Activated CD4-positive, alpha-beta T cell treated with anti-CD3 and anti-CD28 coated beads for 24 hours (primary cell): ENCODE measurements at regions not wholly inside any gene's neighbourhood (a gene's known extent, or its start where the extent isn't known, plus 50 kb on each side); places are given as distances from the start of the nearest gene placed in this dataset.

Experiments used
- DNase-seq, 2 donors: peaks; one replicate each; pipeline ENCODE4 v3.0.0-alpha.2; 2020; ENCODE audit warnings: low read depth in 2 of 2

DNA sequence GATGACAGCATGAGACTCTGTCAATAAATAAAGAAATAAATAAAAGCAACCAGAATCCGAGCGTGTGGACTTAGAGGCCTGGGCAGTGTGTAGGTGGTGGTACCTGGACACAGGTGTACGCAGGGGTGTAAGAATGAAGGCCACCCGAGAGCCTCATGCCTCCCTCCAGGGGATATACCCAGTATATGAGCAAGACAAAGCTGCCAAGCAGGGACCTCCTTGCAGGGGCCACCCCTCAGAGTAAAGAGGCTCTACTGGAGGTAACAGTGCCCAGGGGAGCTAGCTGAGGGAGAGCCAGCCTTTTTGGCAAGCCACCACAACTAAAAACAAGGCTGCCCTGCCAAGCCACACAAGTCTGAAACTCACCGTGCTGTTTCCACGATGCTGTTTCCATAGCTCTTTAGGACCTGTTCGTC lies 179.2 kb upstream of the RAB4A start:
- DNase-seq: no peak

DNA sequence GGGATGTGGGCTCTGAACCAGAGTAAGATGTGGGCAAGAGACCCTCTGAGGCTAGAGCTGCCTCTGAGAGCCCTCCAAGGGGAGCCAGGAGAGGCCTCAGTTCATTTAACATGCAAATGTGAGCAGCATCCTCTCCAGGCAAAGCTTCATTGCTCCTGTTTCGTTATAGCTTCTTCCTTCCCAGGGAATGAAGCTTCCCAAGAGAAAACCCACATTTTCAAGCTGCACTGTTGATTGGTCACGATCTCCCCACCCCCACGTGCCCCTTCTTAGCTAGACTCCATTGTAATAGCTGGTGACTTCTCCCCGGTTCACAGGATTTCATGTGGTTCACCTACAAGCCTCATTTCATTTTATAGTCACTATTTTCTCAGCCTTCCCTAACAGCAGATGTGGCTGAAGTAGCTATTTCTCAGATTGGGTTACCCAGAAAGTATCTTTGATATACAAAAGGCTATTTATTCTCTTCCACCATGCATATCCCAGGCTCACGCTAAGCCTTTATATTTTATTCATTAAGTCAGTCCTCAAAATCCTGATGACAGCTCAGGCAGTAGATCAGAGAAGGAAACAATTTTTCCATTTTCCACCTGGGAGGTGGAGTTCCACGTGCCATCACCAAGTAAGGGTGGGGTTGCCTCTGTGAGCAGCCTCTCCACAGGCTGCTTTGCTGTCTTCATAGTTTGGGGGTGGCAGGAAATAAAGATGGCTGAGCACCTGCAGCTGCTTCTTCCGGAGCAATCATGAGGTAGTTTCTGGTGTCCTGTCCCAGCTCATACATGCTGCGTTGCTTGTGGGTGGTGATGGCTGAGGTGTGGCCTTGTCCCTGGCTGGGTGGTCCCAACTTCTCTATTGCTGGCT lies 178.3 kb upstream of the RAB4A start:
- DNase-seq: no peak

DNA sequence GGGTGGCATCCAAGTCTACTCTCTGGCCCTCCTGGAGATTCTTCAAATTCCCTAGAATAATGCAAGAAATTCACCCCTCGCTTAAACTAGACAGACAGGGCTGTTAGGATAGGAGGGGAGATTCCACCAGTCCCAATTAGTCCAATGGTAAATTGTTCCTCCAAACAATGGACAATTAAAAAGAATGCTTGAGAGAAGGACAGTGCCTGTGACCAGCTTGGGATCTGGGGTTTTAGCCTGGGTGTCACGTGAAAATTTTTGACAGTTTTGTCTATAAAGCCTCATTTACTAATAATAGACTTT lies 177.7 kb upstream of the RAB4A start:
- DNase-seq: no peak

DNA sequence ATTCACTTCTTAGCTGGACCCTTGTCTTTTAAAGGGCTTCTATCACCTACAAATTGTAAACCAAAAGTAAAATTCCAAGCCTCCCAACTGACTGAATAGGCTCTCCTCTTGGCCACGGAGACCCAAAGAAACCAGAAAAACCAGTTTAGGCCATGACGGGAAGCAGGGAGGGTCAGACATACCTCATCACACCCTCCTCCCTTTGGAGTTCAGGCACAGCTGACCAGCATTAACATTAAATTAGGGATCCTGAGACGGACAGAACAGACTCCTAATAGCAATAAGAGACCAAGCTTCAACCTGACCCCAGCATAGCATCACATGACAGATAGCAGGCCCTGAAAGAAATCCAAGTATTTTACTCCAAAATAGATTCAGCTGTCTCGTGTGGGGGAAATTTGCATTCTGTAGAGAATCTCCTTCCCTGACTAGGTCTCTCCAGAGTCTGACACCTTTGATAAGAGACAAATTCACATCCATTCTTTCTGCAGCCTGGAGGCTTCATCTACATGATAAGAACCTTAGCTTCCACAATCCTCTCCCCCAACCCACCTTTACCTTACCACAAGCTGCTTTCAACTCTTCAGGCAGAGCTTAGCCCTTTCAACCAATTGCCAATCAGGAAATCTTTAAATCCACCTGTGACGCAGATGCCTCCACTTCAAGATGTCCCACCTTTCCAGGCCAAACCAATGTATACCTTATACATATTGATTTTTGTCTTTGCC lies 177.1 kb upstream of the RAB4A start:
- DNase-seq: no peak

DNA sequence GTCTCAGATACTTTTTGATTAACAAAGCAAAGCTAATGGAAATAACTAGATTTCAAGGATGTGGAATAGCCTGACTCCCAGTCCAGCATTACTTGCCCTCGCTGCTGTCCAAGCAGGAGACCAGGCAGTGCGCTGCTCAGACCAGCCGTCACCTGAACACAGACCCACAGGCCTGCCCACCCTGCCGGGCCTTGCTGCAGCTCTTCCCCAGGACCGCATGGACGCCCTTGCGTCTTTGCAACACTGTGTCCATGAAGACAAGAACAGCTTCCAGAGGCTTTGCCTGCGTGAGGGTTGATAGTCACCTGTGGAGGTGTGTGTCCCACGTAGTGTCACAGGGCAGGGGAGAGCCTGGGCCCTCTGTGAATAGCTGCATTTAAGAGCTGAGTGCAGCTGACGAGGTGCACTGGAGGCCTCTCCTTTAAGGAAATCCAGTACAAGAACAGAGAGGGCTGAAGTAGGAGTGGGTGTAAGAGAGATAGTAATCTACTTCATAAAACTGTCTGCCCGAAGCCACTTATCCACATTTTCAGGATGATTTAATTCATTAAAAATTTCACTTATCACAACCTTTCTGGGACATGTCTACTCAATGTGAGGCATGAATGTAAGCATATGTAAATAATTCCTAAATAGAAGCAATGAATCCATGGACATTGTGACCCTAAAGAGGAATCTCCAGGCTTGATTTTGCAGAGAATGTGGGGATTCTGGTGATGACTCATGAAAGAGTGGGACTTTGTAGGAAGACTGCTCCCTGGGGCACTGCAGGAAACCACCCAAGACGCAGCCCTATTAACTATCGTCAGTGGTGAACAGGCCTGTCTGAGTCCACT lies 176.2 kb upstream of the RAB4A start:
- no peak for DNase-seq

DNA sequence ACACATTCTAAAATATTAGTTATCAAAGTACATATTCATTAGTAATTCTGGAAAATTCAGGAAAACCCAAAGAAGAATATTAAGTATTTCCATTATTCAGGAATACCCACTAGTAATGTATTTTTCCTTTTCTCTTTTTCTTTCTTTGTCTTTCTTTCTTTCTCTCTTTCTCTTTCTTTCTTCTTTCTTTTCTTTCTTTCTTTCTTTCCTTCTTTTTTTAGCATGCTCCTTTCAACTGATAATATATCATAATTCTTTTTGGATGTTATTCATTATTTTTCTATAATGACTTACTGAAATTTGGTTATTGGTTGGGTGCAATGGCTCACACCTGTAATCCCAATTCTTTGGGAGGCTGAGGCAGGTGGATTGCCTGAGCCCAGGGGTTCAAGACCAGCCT lies 175.6 kb upstream of the RAB4A start:
- DNase-seq: no peak

DNA sequence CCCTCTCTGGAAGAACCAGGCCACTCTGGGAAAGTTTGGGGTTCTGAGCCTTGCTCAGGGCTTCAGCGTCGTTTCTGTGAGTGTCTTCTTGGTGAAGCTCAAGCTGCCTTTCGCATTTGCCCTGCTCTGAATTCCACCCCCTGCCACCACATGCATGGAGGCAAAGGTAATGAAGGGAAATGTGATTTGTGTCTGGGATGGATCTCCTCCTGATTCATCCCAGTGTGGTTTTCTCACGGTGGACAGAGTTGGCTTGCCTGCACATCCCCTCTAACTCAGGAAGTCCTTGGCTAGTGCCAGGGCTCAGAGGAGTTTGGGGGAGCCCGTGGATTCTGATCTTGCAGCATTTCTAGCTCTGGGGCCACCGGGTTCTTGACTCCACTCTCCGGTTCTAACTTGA lies 173.6 kb upstream of the RAB4A start:
- no peak for DNase-seq

DNA sequence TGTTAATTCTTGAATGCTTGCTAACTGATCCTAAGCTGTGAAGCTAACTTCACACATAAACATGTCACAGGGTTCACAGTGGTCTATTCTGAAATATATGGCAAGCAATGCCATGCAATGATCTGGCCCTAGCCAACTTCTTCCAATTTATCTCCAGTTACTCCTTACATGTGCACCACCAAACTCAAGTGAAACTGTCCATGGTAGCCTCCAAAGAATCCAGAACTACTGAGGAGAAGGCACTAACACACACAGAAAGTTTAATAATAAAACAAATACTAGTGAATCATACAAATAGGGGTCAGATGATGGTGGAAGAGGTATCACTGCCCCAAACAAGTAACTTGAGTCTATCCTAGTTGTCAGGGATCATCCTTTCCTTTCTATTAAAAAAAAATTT lies 172.6 kb upstream of the RAB4A start:
- DNase-seq: no peak

DNA sequence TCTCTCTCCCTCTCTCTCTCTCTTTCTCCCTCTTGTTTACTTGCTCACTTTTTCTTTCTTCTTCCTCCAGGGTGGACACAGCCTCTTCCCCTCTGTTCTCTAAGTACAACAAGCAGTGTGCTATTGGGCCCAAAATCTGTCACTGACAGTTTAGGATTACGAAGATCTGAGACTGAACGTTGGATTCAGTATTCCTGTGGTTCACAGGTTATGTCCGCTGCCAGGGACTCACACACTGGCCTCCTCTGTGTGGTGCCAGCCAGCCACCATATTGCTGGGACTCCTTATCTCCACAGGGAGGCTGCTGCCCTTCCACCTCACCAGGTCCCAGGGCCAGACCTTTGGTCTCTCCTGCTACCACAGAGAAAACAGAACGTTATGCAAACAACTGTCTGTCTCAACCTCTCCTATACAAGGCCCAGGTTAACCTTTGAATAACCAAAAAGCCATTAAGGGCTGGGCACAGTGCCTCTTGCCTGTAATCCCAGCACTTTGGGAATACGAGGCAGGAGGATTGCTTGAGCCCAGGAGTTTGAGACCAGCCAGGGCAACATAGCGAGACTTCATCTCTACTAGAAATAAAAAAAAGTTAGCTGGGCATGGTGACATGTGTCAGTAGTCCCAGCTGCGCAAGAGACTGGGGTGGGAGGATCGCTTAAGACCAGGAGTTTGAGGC lies 171.9 kb upstream of the RAB4A start:
- DNase-seq: no peak

DNA sequence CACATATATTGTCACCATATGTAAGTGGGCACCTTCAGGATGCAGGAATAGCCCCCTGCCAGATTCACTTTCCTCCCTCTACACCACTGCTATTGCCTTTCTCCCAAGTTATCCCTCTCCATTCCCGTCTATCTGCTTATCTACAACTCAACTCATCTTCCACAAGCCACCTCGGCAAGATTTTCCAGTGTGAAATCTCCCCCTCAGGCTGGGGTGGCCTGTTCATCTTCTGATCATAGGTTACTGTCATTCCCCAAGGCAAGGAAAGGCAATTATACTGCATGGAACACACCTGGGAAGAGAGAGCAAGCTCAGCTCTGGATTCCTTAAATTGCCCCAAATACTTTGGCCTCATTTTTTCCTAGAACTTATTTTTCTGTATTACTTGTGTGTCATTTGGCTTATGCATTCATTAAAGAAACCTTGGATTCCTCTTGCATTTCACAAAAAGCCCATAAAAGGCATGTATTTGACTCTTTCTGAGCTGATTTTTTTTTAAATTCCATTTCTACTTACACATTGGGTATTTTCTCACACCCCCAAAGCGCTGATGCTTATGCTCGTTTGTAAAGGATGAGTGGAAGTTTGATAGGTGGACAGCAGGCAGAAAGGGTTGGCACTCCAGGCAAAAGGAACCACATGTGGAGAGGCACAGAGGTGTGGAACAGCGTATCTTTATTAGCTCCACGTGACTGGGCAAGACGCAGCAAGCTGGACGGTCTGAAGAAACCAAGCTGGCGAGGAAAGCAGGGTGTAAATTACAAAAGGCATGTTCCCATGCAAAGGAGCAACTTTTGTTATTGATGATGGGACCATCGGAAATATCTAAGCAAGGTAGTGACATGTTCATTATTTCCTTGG lies 169.7 kb upstream of the RAB4A start:
- DNase-seq: no peak

DNA sequence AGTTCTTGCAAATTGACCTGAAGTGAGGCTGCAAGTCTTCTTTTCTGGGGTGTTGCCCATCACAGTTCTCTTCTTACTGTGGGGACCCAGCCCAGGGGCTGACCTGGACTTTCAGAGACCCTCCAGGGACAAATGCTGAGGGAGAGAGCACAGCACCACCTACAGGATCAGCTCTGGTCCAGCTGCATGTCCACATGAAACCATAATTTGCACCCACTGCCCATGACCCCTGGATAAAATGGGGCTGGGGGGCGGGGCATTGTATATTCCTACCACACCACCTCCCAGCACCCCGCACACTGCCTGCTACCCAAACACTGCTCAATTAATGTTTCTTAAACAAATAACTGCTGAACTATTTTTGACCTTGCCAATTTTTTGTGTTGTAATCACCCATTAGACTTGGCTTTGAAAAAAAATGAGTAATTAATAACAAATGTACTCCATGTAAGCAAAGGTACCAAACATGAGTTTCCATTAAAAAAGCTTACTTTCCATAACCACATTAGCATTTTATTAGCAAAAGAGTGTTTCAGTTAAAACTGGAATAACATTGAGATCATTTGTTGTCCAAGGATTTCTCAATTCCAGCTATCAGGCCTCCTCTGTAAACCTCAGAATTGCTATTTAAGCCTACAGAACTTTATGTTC lies 168.0 kb upstream of the RAB4A start:
- no peak for DNase-seq

DNA sequence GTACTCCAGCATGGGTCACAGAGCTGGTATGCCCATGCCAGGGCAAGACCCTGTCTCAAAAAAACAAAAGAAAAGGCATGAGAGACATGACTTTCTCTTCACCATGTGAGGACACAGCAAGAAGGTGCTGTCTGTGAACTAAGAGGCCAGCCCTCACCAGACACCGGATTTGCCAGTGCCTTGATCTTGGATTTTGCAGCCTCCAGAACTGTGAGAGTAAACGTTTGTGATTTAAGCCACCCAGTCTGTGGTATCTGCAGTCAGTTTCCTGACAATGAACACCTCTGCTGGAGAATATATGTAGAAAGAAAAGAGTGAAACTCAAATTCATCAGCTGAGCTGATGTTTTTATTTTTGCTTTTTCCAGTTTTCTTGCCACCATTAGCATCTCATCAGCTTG lies 166.3 kb upstream of the RAB4A start:
- no peak for DNase-seq

DNA sequence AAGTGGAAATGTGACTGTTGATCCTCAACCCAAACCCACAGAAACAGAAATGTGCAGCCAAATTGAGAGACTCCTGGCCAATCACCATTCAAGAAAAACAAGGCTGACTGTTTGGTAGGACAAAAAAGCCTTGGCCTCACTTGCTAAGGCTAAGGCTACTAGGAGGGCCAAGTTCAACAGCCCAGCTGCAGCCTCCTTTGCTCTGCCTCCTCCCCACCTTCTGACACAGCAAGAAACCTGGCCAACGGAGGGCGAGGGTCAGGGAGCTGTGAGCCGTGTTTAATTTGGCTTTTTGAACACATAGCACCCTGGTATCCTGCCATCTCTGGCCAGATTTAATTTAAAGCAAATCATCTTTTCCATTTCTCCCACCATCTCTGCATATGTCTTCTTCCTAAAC lies 165.8 kb upstream of the RAB4A start:
- DNase-seq: no peak

DNA sequence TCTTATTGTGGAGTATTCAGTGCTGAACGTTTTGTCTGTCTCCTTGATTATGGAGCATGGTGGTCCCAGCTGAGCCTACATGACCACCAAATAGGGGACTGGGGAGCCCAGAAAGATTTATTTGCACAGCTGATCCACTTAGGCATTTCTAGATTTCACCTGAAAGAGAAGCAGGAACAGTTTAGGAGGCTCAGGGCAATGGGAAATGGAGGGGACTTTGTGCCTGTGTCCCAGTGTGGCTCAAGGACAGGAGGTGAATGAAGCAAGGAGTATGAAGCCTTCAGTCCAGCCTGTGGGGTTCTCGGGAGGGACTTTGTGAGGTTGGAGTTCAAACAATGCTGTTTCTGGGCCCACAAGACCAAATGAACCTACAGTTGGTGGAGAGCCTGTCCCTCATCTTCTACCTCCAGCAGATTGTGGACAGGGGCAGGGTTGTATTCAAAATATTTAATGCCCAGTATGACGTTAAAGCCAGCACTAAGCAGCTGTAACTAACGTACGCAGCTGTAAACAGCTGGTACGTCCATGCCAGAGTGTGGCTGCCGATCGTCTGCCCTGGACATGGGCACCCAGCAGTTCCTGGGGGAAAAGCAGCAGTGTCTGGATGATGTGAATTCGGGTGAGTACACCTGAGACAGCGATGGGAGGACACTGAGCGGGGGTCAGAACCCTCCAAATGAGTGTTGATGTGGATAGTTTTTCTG lies 164.9 kb upstream of the RAB4A start:
- DNase-seq: no peak

DNA sequence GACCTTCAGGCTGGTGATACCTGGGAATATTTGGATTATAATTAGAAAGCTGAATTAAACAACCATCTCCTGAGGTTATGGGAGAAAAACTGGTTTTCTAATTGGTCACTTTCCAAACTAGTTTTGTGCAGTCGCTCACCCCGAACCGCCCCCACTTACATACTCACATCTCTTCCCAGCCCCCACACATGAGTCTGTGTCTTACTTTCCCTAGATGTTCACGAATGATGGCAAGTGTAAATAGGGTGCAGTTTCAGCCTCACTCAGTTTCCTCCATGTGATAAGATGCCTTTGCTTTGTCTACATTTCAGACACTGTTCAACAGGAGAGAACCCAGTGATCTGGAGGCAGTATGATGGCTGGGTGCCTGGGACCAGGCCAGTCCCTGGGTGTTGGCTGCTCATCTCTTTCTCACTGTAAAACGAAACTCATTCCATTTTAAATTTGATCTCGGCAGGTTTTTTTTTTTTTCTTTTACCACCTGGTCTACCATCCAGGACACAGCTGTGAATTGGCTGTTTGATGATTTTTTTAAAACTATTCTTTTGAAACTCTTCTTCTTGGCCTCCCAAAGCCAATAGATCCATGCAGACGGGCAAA lies 164.3 kb upstream of the RAB4A start:
- DNase-seq: no peak

DNA sequence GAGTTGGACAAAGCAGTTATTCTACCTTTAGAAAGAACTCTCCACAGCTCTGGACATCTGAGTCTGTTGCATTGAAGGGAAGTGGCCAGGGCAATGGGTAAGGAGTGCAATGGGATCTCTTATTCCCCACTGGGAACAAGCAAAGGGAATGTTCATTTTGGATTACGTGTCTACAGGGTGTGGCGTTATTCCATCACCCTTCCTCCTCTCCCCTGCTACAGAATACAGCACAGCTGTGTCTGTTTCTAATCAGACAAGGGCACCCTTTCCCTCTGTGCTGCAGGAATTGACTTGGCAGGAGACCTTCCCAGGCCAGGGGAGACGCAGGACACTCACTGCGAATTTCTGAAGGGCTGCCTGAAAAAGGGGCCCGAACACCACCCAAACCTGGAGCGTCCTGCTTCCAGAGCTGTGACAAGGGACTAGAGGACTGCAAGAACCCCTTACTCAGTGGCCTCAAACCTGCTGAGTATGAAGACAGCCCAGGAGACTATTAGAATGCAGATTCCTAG lies 163.6 kb upstream of the RAB4A start:
- no peak for DNase-seq

DNA sequence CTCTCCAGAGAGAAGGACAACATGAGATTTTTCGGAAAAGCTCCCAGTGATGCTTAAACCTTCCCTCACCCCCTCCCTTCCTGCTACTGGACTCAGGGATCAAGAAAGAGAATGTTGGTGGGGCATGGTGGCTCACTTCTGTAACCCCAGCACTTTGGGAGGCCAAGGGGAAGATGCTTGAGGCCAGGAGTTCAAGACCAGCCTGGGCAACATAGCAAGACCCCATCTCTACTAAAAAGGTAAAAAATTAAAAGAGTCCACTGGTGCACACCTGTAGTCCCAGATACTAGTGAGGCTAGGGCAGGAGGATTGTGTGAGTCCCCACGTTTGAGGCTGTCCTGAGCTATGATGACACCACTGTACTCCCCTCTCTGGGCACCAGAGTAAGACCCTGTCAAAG lies 162.9 kb upstream of the RAB4A start:
- no peak for DNase-seq

DNA sequence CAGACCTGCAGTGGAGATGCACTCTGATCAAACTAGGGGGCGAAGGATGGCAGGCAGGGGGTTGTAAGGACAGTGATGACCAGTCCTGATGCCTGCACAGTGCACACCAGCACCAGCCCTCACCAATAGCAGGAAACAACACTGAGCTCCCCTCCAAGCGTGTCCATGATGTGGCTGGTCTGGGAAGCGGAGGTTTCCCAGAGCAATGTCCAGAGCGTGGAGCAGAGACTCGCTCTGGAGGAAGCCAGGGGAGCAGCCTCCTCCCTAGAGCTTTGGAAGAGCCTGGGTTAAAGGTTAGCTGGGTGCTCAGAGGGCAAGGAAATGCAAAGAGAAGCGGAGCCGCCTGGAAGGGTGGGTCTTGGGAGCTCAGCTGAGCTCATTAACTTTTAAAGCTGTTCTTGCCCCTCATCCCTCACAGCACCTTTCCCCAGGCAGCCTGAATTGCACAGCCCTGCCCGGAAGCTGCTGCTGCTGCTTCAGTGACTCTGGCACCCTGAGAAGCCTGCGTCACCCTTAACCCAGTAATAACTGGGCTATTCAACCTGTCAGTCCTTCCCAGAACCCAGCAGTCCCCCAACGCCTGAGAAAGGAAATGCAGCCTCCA lies 162.2 kb upstream of the RAB4A start:
- DNase-seq: no peak

DNA sequence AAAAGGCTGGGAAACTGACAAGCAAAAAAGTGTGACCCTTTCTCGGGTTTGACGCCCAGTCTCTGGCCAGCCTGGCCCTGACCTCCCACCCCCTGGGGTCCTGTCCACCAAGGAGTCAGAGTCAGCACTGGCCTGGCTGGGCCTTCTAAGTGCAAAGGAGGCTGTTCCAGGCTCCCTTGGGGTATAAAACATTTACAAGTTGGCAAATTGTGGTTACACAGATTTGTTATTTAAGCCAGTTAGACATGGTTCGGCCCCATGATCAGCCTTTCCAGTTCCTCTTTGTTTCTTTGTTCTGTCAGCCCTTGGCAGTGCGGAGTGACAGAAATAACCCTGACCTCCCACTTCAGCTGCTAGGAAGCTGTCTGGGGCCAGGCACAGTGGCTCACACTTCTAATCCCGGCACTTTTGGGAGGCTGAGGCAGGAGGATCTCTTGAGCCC lies 161.6 kb upstream of the RAB4A start:
- DNase-seq: no peak
